ENCODE measurements at regions not wholly inside any gene's neighbourhood (a gene's known extent, or its start where the extent isn't known, plus 50 kb on each side); places are given as distances from the start of the nearest gene placed in this dataset.
"Not testable (repeated sequence)": the region's sequence is repeated elsewhere in the genome, so short reads cannot be mapped to it uniquely, and the experiment has no call there.

GRCh38 chr1:47590523-47591225 lies 152.8 kb downstream of the FOXD2 start:
- DNase-seq (ENCODE audit: extremely low spot score, insufficient read length, low read depth) (no peak), FAIRE-seq (no peak)

GRCh38 chr1:47591801-47592200 lies 154.0 kb downstream of the FOXD2 start:
- no peak for FAIRE-seq

GRCh38 chr1:47592296-47593012 lies 154.6 kb downstream of the FOXD2 start:
- DNase-seq (ENCODE audit: extremely low spot score, insufficient read length, low read depth) (no peak), FAIRE-seq (no peak)

More at GRCh38 chr1:47591801-47592200, 154.0 kb downstream of the FOXD2 start:
- DNase-seq (ENCODE audit: extremely low spot score, insufficient read length, low read depth): no peak

- DNase-seq (ENCODE audit: extremely low spot score, insufficient read length, low read depth): no peak
- FAIRE-seq: no peak
Measured at GRCh38 chr1:47593013-47593568, 155.2 kb downstream of the FOXD2 start.

- no peak for DNase-seq (ENCODE audit: extremely low spot score, insufficient read length, low read depth)
- FAIRE-seq: no peak
Measured at GRCh38 chr1:47593598-47594285, 155.9 kb downstream of the FOXD2 start.

- FAIRE-seq (no peak), DNase-seq (ENCODE audit: extremely low spot score, insufficient read length, low read depth) (no peak)
Measured at GRCh38 chr1:47594627-47595026, 156.8 kb downstream of the FOXD2 start.

GRCh38 chr1:47596328-47596727 lies 158.5 kb downstream of the FOXD2 start:
- no peak for DNase-seq (ENCODE audit: extremely low spot score, insufficient read length, low read depth)
- no peak for FAIRE-seq

GRCh38 chr1:47598357-47598756 lies 160.5 kb downstream of the FOXD2 start:
- FAIRE-seq: no peak
- no peak for DNase-seq (ENCODE audit: extremely low spot score, insufficient read length, low read depth)

GRCh38 chr1:47599777-47600176 lies 161.9 kb downstream of the FOXD2 start:
- FAIRE-seq: no peak
- no peak for DNase-seq (ENCODE audit: extremely low spot score, insufficient read length, low read depth)

GRCh38 chr1:47602491-47602890 lies 164.6 kb downstream of the FOXD2 start:
- not testable (repeated sequence) for DNase-seq (ENCODE audit: extremely low spot score, insufficient read length, low read depth); FAIRE-seq

- not testable (repeated sequence) for FAIRE-seq; DNase-seq (ENCODE audit: extremely low spot score, insufficient read length, low read depth)
Measured at GRCh38 chr1:47604869-47605268, 167.0 kb downstream of the FOXD2 start.

- FAIRE-seq: no peak
- DNase-seq (ENCODE audit: extremely low spot score, insufficient read length, low read depth): no peak
Measured at GRCh38 chr1:47608296-47608875, 170.5 kb downstream of the FOXD2 start.

- DNase-seq (ENCODE audit: extremely low spot score, insufficient read length, low read depth): no peak
- FAIRE-seq: no peak
Measured at GRCh38 chr1:47611992-47612391, 174.1 kb downstream of the FOXD2 start.

GRCh38 chr1:47612819-47613218 lies 175.0 kb downstream of the FOXD2 start:
- DNase-seq (ENCODE audit: extremely low spot score, insufficient read length, low read depth) (no peak), FAIRE-seq (no peak)

GRCh38 chr1:47616036-47616435 lies 178.2 kb downstream of the FOXD2 start:
- DNase-seq (ENCODE audit: extremely low spot score, insufficient read length, low read depth) (no peak), FAIRE-seq (no peak)

GRCh38 chr1:47616906-47617305 lies 179.1 kb downstream of the FOXD2 start:
- FAIRE-seq: no peak

GRCh38 chr1:47617381-47618221 lies 179.8 kb downstream of the FOXD2 start:
- FAIRE-seq: no peak
- DNase-seq (ENCODE audit: extremely low spot score, insufficient read length, low read depth): no peak

More at GRCh38 chr1:47616906-47617305, 179.1 kb downstream of the FOXD2 start:
- DNase-seq (ENCODE audit: extremely low spot score, insufficient read length, low read depth): no peak

- FAIRE-seq: no peak
- no peak for DNase-seq (ENCODE audit: extremely low spot score, insufficient read length, low read depth)
Measured at GRCh38 chr1:47618222-47618720, 180.4 kb downstream of the FOXD2 start.

GRCh38 chr1:47618830-47619229 lies 181.0 kb downstream of the FOXD2 start:
- FAIRE-seq (no peak), DNase-seq (ENCODE audit: extremely low spot score, insufficient read length, low read depth) (no peak)
